Skin epidermis (tissue), 12 donors: ENCODE measurements at regions not wholly inside any gene's neighbourhood (a gene's known extent, or its start where the extent isn't known, plus 50 kb on each side); places are given as distances from the start of the nearest gene placed in this dataset.
"Not testable (repeated sequence)": the region's sequence is repeated elsewhere in the genome, so short reads cannot be mapped to it uniquely, and the experiment has no call there.

Experiments
- H3K27ac ChIP-seq, 21 experiments: fragments of 200-600 bp; sonication (generic) in 11 of 21; one replicate each; pipeline ENCODE4 v1.5.0; 2020; ENCODE audit warnings: mild to moderate bottlenecking in 3 of 21, inconsistent platforms in 2 of 21, moderate library complexity in 2 of 21
- H3K4me3 ChIP-seq, 7 experiments: fragments of 200-600 bp; sonication (generic) in 2 of 7; one replicate each; pipeline ENCODE4 v1.5.0; 2020; ENCODE audit warnings: inconsistent platforms in 2 of 7, mild to moderate bottlenecking in 2 of 7, moderate library complexity in 1 of 7

DNA sequence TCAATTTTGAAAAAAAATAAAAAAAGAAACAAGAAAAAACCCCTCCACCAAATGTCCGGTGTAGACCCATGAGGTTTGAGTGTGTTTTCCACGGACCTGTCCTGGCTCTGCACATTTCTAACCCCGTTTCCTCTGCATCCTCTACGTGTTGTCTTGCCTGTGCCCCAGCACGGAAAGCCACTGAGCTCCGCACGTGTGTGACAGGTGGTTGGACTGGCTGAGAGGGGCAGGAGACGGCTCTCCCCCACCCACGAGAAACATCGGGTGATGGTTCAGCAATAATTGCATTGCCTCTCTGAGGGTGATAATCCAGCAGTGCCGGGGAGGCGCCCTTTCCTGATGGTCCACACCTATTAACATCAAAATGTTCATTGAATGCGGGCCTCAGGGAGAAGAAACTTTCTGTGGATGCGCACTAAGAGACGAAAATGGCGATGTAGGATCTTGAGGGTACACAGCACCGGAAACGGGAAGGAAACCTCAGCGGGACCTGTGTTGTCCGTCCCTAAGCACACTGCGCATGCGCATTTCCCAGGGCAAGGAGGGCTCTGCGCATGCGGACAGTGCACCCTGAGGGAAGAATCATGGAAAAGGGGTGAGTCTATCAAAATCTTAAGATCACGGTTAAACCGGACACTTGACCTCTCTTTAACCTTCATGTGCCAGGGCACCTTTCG lies 470.1 kb upstream of the ADARB2 start:
- Histone ChIP-seq H3K4me3 (no peak overlapping the region), H3K27ac (no peak overlapping the region)

DNA sequence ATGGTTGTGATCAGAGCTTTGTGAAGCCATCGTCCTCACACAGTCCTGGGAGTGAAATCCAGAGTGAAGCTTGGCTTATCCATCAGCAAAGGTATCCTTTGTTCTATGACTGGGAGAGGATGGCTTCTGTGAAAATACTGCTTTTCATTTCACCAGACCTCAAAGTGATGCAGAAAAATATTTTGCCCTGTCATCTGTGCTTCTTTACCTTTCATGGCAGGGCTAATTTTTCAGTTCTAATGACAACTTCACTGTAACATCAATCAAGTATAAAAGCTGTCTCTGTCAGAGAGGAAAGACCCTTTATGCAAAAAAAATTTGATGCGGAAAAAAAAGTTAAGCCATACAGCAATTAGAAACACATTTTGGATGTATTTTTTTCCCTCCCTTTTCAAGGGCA lies 468.1 kb upstream of the ADARB2 start:
- no peak overlapping the region for H3K27ac ChIP-seq
- H3K4me3 ChIP-seq = no peak overlapping the region

DNA sequence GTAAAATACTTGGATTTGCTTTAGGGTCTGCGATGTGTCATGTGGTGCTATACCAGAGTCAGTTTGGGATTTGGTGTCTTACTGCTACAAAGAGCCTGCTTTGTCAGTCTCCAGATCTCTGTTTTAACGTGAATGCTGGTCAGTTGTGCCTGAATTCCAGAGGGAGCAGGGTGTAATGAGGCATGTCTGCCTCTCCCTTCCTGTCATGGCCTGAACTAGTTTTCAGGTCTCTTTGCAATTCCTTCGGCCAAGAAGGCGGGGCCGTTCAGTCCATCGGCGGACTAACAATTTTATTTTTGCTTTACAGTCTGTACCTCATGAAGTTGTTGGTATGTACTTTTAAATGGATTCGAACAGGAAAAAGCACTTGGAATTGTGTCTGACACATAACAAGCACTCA lies 465.1 kb upstream of the ADARB2 start:
- H3K4me3 ChIP-seq = no peak overlapping the region

DNA sequence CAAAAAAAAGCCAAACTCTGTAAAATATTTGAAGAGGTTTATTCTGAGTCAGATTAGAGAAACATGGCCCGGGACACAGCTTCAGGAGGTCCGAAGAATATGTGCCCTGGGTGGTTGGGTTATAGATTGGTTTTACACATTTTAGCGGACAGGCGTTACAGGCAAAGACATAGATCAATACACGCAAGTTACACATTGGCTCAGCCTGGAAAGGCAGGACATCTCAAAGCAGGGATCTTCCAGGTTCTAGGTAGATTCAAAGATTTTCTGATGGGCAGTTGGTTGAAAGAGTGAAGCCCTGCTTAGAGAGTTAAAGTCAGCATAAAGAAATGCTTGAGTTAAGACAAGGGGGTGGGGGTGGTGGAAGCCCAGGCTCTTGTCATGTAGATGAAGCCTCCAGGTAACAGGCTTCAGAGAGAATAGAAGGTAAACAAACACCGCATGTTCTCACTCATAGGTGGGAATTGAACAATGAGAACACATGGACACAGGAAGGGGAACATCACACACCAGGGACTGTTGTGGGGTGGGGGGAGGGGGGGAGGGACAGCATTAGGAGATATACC lies 464.3 kb upstream of the ADARB2 start:
- H3K27ac ChIP-seq = no peak overlapping the region
- H3K4me3 ChIP-seq = no peak overlapping the region

More for the DNA sequence above, 465.1 kb upstream of the ADARB2 start:
- H3K27ac ChIP-seq = no peak overlapping the region

DNA sequence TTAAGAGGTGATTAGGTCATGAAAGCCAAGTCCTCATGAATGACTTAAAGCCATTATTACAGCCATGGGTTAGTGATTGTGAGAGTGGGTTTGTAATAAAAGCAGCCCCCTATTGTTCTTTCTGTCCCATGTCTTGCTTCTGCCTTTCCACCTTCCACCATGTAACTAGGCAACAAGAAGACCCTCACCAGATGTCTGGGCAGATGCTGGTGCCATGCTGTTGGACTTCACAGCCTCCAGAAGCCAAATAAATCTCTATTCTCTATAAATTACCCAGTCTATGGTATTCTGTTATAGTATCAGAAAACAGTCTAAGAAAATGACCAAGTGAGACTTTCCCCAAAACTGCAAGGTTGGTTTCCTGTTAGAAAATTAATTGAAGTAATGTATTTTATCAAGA lies 460.3 kb upstream of the ADARB2 start:
- H3K4me3 ChIP-seq = no peak overlapping the region
- no peak overlapping the region for H3K27ac ChIP-seq

DNA sequence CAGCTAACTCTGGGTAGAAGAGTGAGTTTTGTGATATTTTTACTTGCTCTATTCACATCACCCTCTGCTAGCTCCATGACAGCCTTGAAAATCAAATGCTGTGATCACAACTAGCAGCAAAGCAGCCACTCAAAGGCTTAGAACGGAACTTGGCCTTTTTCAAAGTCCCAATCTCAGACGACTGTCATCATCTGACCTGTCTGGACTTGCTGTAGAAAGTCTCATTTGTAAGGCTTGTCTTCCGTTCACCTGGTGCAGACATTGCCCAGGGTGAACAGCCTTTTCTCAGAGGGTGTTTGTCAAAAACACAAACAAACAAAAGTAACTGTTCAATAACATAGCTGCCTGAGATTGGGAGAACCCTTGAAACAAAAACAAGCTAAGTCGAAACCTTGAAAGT lies 458.9 kb upstream of the ADARB2 start:
- no peak overlapping the region for H3K4me3 ChIP-seq
- H3K27ac ChIP-seq = no peak overlapping the region

DNA sequence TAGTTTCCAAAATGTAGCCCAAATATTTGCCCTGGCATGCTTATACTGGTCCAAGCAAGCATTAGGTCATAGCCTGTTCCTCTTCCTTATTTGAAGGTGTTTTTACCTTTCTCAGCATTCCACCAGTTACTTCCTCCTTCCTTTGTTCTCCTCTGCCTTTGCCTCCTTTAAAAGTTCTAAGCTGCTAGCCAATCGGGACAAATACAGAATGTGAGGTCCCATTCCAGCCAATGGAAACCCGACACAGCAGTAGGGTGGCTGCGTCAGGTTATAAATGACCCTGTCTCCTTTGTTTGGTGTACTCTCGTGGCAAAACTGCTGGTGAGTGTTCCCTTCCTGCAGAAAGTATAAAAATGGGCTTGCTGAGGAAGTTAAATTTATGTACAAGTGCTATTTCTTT lies 452.0 kb upstream of the ADARB2 start:
- not testable (repeated sequence) for H3K4me3 ChIP-seq, H3K27ac ChIP-seq

DNA sequence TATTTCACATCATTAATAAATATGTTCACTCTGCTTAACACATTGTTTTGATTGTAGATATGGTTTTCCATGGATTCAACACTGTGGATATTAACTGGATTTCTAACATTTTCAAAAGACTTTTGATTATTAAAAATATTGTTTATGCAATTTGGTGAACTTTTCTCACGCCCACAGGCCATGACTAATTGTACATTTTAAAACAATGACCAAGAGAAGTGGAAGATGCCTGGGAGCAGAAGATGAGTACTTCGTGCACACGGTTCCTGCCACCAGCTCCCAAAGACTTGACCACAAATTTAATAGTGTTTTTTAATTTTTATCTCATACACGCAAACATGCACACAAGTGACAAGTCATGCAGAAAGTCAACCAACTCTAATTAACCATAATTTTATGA lies 451.0 kb upstream of the ADARB2 start:
- Histone ChIP-seq H3K27ac (no peak overlapping the region), H3K4me3 (no peak overlapping the region)

DNA sequence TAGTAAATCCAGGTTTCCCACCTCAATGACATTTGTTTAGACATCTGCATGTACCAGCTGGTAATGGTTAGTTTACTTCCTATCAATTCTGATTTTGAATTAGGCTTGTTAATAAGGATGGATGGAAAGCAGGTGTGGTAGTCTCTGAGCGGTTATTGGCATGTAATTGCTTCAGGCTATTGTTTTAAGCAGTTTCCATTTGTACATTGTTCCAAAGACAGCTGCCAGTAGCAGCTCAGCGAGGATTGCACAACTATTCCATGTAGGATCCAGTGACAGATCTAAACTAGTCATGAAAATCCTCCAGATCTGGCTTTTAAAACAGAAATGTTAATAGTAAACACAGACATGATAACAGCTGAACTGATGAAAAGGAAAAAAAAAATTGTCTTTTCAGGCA lies 436.0 kb upstream of the ADARB2 start:
- H3K27ac ChIP-seq = no peak overlapping the region
- no peak overlapping the region for H3K4me3 ChIP-seq

DNA sequence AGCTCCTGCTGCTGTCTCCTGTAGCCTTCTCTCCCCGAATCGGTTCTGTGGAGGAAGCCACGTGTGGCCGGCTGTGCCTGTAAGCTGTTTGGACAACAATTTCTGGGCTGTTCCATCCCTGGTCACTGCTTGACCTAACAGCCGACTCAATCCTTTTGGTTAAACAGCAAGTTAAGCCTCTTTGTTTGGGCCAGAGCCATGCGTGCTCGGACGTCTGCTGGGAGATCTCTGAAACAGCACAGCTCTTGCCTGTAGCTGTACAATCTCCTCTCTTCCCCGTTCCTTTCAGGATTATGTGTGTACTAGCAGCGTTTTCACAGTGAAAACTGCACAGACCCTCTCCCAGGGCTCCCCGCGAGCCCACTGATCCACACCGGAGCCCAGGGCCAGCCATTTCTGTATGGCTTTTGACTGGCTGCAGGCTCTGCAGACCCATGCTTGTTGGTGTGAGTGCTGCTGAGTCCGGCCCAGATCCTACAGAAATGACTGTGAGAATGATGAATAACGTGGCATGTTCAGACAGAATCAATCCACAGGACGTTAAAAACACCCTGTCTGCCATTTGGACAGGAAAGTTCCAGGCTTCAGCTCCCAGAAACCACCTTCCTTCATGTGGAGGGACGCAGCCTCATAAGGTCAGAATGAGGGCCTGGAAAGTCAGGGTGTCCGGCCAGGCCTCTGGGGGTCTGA lies 428.6 kb upstream of the ADARB2 start:
- no peak overlapping the region for H3K27ac ChIP-seq
- H3K4me3 ChIP-seq = no peak overlapping the region

DNA sequence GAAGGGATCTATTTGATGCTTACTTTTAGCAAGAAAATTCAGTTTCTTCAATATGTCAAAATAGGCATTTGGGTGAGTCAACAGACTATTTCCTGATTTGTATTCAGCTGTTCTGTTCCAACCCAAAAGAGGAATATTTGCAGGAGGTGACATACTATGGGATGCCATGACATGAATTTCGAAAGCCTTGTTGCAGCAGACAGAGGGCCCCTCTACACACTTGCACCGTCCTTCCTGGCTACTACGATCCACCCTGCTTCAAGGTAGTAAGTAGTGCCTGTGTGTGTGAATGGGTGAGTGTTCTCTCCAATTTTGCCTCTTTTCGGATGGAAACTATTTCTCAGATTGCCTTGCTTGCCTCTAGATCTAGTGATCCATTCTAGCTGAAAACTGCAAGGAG lies 413.0 kb upstream of the ADARB2 start:
- no peak overlapping the region for H3K4me3 ChIP-seq
- H3K27ac ChIP-seq = no peak overlapping the region

DNA sequence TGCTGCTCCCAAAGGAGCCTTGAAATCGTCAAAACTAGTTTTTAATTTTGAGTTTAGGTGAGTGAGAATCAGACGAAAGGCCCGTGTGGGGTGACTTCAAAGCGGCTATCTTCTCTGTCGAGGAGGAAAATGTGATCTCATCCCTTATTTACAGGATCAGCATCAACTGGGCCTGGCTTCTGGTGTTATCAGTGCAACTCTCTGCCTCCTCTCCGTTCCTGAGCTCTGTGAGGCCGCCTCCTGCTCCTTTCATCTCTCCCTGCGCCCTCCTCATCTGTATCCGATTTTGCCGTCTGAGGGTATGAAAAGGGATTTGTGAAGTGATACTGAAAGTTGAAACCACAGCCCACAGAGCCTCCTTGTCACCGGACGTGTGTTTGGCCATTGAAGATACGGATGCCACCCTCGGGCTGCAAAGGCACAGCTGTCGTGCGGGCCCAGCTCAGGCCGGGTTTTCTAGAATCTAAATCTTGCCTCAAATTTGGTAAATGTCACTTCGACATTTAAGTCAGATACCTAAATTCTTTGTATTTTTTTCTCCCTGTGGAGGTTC lies 408.7 kb upstream of the ADARB2 start:
- H3K4me3 ChIP-seq = no peak overlapping the region

DNA sequence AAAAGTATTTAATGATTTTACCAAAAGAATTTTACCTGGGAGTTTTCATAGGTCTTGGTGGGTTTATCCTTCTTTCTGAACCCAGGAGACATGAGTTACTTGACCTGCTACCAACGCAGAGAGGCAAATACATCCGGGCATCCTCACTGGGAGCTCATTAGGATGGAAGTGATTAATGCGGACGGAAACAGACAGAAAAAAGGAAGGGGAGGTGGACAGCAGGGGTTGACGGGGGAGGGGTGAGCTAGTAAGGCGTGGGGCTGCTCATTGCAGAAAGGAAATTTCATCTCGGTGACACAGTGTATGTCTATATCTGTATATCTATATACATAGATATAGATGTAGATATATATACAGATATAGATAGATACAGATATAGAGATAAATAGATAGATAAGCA lies 408.2 kb upstream of the ADARB2 start:
- no peak overlapping the region for H3K27ac ChIP-seq
- no peak overlapping the region for H3K4me3 ChIP-seq

More for the DNA sequence above, 408.7 kb upstream of the ADARB2 start:
- no peak overlapping the region for H3K27ac ChIP-seq

DNA sequence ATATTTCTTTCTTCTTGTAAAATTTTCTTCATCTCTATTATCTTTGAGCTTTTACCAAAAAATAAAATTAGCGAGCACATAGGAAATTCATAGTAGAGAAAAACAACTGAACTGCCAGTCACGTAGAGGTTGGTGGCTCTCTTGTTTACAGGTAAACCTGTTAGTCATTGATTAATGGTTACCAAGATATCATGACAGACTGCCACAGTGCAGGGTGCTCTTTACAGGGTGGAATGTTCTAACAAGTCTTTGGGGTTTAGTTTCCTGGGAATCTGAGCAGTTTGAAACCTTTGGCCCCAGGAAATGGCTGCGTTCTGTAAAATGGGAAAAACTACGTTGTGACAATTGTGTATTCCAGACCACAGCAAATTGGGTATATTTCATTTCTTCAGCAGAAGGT lies 407.3 kb upstream of the ADARB2 start:
- Histone ChIP-seq H3K4me3 (no peak overlapping the region), H3K27ac (no peak overlapping the region)

DNA sequence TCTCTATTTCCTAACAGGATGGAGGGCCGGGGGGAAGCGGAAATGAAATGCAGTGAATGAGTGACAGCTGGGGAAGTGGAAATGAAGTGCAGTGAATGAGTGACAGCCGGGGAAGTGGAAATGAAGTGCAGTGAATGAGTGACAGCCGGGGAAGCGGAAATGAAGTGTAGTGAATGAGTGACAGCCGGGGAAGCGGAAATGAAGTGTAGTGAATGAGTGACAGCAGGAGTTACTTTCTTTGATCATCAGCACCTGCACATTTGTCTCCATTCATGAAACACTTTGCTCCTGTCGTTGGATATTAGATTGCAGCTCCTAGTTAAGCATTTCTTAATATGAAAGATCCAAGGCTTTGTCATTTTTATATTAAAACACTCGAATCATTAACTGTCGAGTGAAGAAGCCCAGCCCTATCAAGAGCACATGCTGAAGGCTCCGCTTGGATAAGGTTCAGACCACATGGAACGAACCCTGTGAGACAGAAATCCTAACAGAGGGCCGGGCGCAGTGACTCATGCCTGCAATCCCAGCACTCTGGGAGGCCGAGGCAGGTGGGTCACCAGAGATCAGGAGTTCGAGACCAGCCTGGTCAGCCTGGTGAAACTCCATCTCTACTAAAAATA lies 406.0 kb upstream of the ADARB2 start:
- H3K27ac ChIP-seq = no peak overlapping the region
- no peak overlapping the region for H3K4me3 ChIP-seq

DNA sequence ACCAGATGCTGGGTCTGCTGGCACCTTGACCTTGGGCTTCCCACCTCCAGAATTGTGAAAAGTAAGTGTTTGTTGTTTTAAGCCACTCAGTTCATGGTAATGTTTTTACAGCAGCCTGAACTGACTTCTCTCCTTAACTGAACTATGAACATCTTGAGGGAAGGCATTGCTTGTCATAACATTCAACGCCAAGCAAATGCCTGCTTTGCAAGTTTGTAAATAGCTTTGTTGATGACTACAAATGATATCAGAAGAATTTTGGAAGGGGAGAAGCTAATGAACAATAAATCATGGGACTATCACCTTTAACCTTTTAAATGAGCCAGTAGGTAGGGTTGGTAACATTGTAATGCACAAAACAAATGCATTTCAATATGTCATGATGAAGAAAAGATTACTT lies 402.4 kb upstream of the ADARB2 start:
- no peak overlapping the region for H3K4me3 ChIP-seq

DNA sequence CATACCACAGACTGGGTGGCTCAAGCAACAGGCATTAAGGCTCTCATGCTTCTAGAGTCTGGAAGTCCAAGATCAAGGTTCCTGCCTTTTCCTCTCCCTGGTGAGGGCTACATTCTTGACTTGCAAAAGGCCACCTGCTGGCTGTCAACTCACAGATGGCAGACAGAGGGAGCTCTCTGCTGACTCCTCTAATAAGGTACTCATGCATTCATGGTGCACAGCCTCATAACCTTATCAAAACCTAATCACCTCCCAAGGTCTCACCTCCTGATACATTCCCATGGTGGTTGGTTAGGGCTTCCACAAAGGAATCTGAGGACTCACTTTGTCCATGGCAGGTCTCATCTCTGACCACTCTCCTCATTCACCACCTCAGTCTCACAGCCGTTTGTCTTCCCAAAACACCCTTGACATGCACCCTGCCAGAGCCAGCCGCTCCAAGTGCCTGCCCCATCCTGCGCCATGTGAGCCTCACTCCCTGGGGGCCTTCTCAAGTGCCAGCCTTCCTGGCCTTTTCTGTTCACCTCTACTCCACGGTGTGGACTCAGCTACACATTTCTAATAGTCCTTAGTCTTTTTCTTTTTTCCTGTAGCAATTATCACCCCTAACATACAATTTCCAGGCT lies 400.3 kb upstream of the ADARB2 start:
- no peak overlapping the region for H3K4me3 ChIP-seq
- H3K27ac ChIP-seq = no peak overlapping the region

More for the DNA sequence above, 402.4 kb upstream of the ADARB2 start:
- no peak overlapping the region for H3K27ac ChIP-seq

DNA sequence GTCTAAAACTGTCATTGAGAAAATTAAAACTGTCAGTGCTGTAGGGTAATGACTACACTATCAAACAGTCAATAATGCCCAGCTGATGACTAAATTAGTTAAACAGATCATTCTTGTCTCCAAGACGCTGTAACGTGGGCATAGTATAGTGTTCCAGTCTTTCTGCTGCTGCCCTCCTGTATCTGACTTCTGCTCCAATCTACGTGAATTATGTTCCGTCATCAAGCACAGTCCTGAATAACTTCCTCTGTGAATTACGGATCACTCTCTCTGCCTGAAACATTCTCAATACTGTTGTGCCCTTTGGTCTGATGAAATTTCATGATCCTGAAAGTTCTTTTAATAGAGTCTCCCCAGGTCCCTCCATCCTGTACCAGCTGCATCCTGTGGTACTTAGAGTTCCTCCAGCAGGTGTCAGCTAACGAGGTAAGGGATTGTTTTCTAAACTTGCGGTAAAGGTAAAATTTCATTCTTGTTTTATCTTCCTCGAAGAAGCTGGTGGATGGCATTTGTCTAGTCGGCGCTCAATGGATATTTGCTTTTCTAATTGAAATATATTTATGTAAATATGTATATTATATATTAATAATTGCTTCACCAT lies 393.5 kb upstream of the ADARB2 start:
- no peak overlapping the region for H3K4me3 ChIP-seq
- H3K27ac ChIP-seq = no peak overlapping the region

DNA sequence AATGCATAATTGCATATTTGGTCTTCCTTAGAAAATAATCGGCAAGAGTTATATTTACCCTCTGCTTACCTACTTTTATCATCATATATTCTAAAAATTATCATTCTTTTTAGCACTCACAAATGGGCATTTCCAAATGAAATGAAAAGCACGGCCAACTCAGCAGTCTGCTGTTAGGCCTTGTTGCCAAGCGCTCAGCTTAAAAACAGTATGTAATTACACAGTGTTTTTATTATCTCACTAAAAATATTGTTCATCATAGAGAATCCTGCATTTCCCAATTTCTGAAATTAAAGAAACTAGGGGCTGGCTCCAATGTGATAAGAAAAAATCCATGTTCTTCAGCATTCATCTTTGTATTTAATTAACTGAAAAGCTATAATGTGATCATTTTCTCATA lies 391.7 kb upstream of the ADARB2 start:
- Histone ChIP-seq H3K4me3 (no peak overlapping the region), H3K27ac (no peak overlapping the region)

DNA sequence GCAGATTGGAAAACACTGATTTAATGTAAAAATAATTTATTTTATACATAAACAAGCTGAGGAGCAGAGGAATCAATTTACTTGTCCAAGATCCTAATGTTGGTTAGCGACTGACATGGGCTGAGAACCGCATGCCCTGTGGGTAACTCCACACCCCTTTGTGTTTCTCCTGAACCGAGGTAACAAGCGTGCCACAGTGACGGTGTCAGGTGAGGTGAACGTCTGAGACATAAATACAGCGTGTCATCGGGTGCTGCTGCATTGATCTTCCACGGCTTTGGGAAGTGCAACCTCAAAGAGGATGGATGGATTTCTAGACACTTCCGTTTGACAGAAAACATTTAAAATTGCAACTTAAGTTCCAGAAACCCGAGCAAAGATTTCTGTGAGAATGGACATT lies 386.8 kb upstream of the ADARB2 start:
- Histone ChIP-seq H3K27ac (no peak overlapping the region), H3K4me3 (no peak overlapping the region)
